GM21423 (cell line): ENCODE measurements at regions not wholly inside any gene's neighbourhood (a gene's known extent, or its start where the extent isn't known, plus 50 kb on each side); places are given as distances from the start of the nearest gene placed in this dataset.
"Not testable (repeated sequence)": the region's sequence is repeated elsewhere in the genome, so short reads cannot be mapped to it uniquely, and the experiment has no call there.

Source experiments
- ATAC-seq: cut with Tn5 transposase; IDR thresholded peaks from one replicate; pipeline ENCODE4 v1.9.1; 2021; ENCODE audit warnings: mild to moderate bottlenecking, moderate library complexity; ENCODE audit not compliant: unreplicated experiment

GRCh38 chr21:6093870-6094269 lies 4427.5 kb upstream of the TPTE start:
- not testable (repeated sequence) for ATAC-seq

DNA sequence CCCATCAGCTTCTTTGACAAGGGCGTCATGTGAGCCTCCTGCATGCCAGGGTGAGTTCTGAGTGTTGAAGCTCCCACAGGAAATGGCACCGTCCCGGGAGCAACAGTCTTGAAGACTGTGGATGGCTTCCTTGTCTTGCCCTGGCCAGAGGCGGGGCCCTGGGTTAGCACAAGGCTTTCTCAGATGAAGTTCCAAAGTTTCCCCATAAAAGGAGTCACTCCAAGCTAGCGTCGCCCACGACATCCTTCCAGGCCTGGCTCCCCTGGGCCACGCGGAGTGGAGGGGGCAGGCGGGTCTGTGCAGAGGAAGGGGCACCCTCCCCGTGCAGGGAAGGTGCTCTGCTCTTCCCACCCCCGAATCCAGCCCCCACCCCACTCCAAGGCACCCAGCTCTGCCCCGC lies 4426.1 kb upstream of the TPTE start:
- not testable (repeated sequence) for ATAC-seq

GRCh38 chr21:6096560-6097424 lies 4424.6 kb upstream of the TPTE start:
- not testable (repeated sequence) for ATAC-seq

DNA sequence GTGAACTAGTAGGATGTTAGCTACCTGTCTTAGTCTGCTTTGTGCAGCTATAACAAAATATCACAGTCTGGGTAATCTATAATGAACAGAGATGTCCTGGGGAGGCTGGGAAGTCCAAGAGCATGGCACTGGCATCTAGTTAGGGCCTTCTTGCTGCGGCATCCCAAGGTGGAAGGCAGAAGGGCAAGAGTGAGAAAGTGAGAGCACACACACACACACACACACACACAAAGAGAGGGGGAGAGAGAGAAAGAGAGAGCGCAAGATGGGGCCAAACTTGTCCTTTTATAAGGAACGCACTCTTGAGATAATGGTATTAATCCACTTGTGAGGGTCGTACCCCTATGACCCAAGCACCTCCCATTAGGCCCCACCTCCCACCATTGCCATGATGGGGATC lies 4423.6 kb upstream of the TPTE start:
- ATAC-seq, result not testable (repeated sequence)

DNA sequence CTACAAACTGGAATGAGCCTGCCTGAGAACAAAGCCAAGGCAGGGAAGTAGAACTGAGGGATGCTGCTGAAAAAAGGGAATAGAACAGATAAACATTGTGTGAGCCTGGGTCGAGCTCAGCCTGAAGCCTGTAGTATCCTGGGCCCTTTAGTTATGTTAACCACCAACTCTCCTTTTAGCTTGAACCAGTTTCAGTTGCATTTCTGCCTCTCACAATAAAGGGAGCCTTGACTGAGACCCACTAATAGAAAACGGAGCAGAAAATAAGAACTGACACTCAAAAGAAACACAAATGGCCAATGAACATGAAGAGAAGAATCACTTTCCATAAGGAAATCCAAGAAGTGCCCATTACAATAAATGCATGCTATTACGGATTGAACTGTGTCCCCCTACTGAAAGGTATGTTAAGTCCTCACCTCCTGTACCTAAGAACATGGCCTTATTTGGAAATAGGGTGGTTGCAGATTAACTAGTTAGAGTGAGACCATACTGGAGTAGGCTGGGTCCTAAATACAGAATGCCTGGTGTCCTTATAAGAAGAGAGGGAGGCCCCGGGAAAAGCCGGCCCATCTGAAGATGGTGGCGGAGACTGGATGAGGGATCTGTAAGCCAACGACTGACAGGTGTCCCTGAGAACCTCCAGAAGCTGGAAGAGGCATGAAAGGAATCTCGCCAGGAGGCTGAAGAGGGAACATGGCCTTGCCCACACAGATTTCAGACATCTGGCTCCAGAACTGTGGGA lies 4423.0 kb upstream of the TPTE start:
- not testable (repeated sequence) for ATAC-seq

GRCh38 chr21:6101588-6101987 lies 4419.8 kb upstream of the TPTE start:
- not testable (repeated sequence) for ATAC-seq

DNA sequence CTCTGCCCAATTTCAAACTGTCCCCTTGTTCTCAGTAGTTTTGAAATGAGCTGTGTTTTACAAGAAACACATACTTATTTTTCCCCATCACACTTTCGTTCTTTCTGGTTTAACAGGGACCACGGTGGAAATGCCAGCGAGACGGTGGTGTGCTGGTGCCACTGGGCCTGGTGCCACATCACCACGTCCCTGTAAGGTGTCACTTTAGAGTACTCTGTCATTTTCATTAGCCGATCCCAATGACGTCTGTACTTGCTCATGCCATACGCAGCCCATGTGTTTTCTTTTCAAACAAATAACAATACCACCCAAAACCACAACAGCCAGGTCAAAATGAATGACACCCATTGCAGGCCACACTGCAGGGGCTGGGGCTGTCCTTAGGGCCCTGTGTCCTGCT lies 4416.8 kb upstream of the TPTE start:
- not testable (repeated sequence) for ATAC-seq

GRCh38 chr21:6106686-6107567 lies 4414.5 kb upstream of the TPTE start:
- ATAC-seq, result not testable (repeated sequence)

- not testable (repeated sequence) for ATAC-seq
Observed at GRCh38 chr21:6108894-6109293, 4412.5 kb upstream of the TPTE start.

GRCh38 chr21:6109774-6110173 lies 4411.6 kb upstream of the TPTE start:
- not testable (repeated sequence) for ATAC-seq

DNA sequence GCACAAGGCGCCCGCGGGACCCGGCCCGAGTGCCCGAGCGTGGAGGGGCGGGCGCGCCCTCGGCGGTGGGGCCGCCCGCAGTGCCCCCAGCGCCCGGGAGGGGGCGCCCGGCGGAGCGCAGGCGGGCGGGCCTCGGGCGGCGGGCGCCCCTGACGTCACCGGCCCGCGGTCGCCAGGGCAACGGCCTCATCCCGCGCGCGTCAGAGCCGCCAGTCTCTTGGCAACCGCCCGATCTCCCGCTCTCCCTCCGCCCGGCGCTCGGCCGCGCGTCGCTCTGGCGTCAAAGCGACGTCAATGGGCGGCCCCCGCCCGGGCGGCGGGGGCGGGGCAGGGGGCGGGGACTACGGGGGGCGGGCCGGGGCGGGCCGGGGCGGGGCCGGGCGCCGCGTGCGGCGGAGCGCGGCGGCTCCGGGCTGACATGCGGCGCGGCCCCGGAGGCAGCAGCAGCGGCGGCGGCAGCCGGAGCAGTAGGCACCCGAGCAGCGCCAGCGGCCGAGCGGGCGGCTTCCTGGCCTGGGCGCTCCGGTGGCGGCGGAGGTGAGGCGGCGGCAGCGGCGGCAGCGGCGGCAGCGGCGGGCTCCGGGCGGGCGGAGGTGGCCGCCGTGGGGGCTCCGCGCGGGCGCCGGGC lies 4410.6 kb upstream of the TPTE start:
- ATAC-seq, result peak; percentile 72

DNA sequence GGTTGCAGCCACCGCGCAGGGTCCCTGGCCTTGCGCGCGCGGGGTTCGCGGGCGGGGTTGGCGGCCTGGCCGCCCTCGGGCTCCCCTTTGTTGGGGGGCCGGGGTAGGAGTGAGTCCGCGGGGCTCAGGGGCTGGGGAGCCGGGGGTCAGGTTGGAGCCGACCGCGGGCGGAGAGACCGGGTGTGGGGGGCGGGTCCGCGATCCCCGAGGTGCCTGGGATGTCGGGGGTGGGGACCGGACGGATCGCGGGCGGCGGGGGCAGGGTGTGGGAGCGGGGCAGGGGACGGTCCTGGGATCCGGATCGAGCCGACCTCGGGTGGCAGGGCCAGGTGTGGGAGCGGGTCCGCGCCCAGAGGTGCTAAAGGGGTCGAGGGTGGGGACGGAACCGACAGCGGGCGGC lies 4410.0 kb upstream of the TPTE start:
- ATAC-seq, result not testable (repeated sequence)

- not testable (repeated sequence) for ATAC-seq
Observed at GRCh38 chr21:6118336-6118735, 4403.0 kb upstream of the TPTE start.

GRCh38 chr21:6120863-6121262 lies 4400.5 kb upstream of the TPTE start:
- not testable (repeated sequence) for ATAC-seq

DNA sequence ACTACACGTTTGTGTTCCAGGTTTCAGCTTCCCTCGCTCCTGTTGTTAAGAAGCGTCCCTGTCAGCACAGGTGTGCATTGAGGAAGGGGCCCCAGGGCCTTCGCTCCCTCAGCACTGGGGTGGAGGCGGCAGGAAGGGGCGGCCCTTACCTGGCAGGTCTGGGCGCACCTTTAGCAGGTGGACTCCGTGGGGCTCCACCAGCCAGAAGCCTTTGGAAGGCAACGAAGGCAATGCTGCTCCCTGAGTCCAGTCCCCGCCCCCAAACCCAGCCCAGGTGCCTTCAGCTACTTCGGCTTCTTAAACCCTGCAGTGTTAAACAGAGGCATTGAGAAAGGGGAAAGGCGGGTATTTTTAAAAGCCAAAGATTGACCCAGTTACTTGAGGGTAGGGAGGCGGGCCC lies 4398.8 kb upstream of the TPTE start:
- ATAC-seq, result not testable (repeated sequence)

DNA sequence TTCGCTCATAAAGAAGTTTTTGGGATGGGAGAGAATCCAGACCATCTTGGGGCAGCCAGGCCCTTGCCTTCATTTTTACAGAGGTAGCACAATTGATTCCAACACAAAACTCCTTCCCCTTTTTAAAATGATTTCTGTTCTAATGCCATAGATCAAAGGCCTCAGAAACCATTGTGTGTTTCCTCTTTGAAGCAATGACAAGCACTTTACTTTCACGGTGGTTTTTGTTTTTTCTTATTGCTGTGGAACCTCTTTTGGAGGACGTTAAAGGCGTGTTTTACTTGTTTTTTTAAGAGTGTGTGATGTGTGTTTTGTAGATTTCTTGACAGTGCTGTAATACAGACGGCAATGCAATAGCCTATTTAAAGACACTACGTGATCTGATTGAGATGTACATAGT lies 4398.2 kb upstream of the TPTE start:
- ATAC-seq, result not testable (repeated sequence)

DNA sequence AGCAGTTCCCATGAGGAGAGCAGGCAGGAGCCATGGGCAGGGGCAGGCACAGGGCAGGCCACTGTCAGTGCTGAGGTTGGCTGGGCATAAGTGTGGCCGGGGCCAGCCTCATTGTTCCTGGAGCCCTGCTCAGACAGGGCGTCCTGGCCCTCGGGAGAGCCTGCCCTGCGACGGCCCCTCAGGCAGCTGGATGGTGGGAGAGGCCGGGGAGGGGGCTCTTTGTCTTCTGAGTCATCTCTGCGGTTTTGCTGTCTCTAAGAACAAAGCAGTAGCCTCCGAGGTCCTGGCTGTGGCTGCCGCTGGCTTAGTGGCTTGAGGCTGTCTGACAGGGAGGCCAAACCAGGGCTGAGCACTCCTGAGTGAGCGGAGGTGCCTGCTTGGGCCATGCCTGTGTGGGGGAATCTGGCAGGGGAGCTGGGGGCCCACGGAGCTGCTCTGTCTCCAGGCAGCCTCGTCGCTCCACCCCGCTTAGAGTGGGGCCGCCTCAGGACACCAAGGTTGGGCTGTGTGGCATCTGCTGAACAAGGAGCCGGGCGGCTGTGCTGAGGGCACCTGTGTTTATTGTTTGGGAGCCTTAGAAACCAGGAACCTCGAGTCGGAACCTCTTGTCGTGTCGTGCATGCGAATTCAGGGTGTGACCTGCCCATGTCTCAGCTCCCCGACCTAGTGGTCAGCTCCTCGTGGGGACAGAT lies 4395.7 kb upstream of the TPTE start:
- not testable (repeated sequence) for ATAC-seq

- peak; percentile 56 for ATAC-seq
Observed at GRCh38 chr21:6126976-6127732, 4394.2 kb upstream of the TPTE start.

- not testable (repeated sequence) for ATAC-seq
Observed at GRCh38 chr21:6130734-6131133, 4390.6 kb upstream of the TPTE start.
